ENCODE measurements at regions not wholly inside any gene's neighbourhood (a gene's known extent, or its start where the extent isn't known, plus 50 kb on each side); places are given as distances from the start of the nearest gene placed in this dataset.

DNA sequence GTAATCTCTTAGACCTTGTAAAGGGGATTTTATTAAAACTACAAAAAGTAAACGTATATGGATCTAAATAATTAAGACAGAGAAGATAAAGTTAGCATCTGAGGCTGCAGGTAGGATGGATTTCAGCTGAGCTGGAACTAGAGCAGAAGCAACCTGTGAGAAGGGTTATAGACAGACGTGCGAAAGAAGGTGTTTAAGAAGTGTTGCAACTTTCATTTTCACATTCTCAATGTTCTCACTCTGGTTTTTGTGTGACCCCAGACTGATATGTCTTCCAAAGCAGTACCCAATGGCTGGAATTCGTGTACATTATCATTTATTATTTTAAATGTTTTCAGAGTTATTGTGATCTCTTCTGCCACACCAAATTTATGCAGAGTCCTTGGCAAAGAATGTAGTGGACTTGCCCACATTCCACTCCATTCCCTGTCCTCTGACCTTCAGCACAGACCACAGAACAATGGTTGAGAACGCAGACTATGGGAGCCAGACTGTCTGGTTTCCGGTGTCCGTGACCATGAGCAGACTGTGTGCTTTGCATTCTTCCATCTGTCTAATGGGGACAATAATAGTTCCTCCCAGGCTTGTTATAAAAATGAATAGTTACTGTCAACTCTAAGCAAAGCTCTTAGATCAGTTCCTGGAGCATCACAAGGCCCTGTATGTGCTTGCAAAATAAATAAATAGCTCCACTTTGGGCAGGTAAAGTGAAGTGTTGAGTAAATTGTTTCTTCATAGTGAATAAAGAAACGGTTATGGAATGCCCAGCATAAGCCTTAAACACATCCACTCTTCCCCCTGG lies 140.6 kb upstream of the SAMSN1 start:
- Histone ChIP-seq H3K4me2 (ENCODE audit: low read length) (peak overlapping the region; percentile 69), H3K36me3 (ENCODE audit: insufficient read depth, low read length) (no peaks in the 10 kb centered on the region), H3K27ac (ENCODE audit: low read depth, low read length, poor library complexity, severe bottlenecking) (peak overlapping the region; percentile 71), H2AFZ (ENCODE audit: low read length) (peak overlapping the region; percentile 94), H4K20me1 (ENCODE audit: insufficient read depth, low read length) (no peaks in the 10 kb centered on the region), H3K79me2 (ENCODE audit: insufficient read depth, low read depth, low read length) (no peaks in the 10 kb centered on the region), H3K9me2 (ENCODE audit: insufficient read depth, low read length) (no peaks in the 10 kb centered on the region), H3K9me3 (ENCODE audit: low read length) (no peaks in the 10 kb centered on the region), H3K4me3 (ENCODE audit: low read depth, low read length, poor library complexity, severe bottlenecking) (peak overlapping the region; percentile 41), H3K4me1 (ENCODE audit: insufficient read depth, low read length, poor library complexity, severe bottlenecking) (peaks cover 83% of the 10 kb centered on the region)
- CTCF ChIA-PET (ENCODE audit: unreplicated experiment): interaction anchor here (1.3 kb wide), 1 partner anchor 10 kb away, joined by 5 read pairs; no protein-coding TSS in a partner anchor
- DNase-seq (ENCODE audit: low spot score): peak; percentile 42
- TF ChIP-seq, protein P1, sequence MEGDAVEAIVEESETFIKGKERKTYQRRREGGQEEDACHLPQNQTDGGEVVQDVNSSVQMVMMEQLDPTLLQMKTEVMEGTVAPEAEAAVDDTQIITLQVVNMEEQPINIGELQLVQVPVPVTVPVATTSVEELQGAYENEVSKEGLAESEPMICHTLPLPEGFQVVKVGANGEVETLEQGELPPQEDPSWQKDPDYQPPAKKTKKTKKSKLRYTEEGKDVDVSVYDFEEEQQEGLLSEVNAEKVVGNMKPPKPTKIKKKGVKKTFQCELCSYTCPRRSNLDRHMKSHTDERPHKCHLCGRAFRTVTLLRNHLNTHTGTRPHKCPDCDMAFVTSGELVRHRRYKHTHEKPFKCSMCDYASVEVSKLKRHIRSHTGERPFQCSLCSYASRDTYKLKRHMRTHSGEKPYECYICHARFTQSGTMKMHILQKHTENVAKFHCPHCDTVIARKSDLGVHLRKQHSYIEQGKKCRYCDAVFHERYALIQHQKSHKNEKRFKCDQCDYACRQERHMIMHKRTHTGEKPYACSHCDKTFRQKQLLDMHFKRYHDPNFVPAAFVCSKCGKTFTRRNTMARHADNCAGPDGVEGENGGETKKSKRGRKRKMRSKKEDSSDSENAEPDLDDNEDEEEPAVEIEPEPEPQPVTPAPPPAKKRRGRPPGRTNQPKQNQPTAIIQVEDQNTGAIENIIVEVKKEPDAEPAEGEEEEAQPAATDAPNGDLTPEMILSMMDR (conservative IDR thresholded peaks at IDR 0.05; ENCODE audit: low read length): no peak
- no peak for TF ChIP-seq EZH2phosphoT487 (IDR thresholded peaks at IDR 0.05; ENCODE audit: borderline replicate concordance, low read depth, low read length)
- no TSS peak for BruUV-seq (replicated peaks)
- intact Hi-C loops (cut with micrococcal nuclease; ENCODE audit: unreplicated experiment): loop anchor here (5.0 to 10.0 kb wide), 4 partner anchors 76 to 1046 kb away; partner anchors contain the start of gene SAMSN1
- POLR2A ChIA-PET: interaction anchor here (0.6 to 5.3 kb wide), 13 partner anchors 8 to 107 kb away, joined by 3 to 81 read pairs (median 5); no protein-coding TSS in a partner anchor

DNA sequence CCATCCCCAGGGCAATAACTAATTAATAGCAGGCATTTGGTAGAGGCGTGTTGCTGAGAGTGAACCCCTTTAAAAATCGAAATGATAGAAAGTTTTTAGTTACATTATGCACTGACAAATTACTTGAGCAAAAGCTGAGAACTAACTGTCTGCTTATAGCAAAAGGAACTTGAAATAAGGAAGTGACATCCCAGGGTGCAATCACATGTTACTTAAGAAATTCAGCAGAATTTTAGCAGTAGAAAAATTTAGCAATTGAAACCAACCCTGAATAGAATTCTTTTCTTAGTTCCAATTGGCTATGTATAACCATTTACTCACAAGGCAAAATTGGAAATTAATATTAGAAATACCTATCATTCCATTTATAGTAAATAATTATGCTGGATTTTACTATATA lies 139.5 kb upstream of the SAMSN1 start:
- Histone ChIP-seq H3K27ac (ENCODE audit: low read depth, low read length, poor library complexity, severe bottlenecking) (peak overlapping the region; percentile 71), H3K4me3 (ENCODE audit: low read depth, low read length, poor library complexity, severe bottlenecking) (no peak overlapping the region), H3K79me2 (ENCODE audit: insufficient read depth, low read depth, low read length) (no peaks in the 10 kb centered on the region), H3K9me3 (ENCODE audit: low read length) (no peaks in the 10 kb centered on the region), H4K20me1 (ENCODE audit: insufficient read depth, low read length) (no peaks in the 10 kb centered on the region), H3K9me2 (ENCODE audit: insufficient read depth, low read length) (no peaks in the 10 kb centered on the region), H3K4me2 (ENCODE audit: low read length) (peak overlapping the region; percentile 69), H3K4me1 (ENCODE audit: insufficient read depth, low read length, poor library complexity, severe bottlenecking) (peaks cover 73% of the 10 kb centered on the region), H2AFZ (ENCODE audit: low read length) (peak overlapping the region; percentile 94), H3K36me3 (ENCODE audit: insufficient read depth, low read length) (no peaks in the 10 kb centered on the region)
- TF ChIP-seq, protein P1 (conservative IDR thresholded peaks at IDR 0.05; ENCODE audit: low read length): no peak
- no peak for TF ChIP-seq EZH2phosphoT487 (IDR thresholded peaks at IDR 0.05; ENCODE audit: borderline replicate concordance, low read depth, low read length)
- BruUV-seq (replicated peaks): no TSS peak
- CTCF ChIA-PET (ENCODE audit: unreplicated experiment): no interaction called here
- DNase-seq (ENCODE audit: low spot score): peak; percentile 55
- POLR2A ChIA-PET: interaction anchor here (0.7 to 5.3 kb wide), 3 partner anchors 9 to 50 kb away, joined by 3 to 81 read pairs (median 3); no protein-coding TSS in a partner anchor
- intact Hi-C loops (cut with micrococcal nuclease; ENCODE audit: unreplicated experiment): loop anchor here (1.0 to 10.0 kb wide), 5 partner anchors 9 to 1047 kb away; partner anchors contain the start of gene SAMSN1
